NB4 (cell line): ENCODE measurements at regions not wholly inside any gene's neighbourhood (a gene's known extent, or its start where the extent isn't known, plus 50 kb on each side); places are given as distances from the start of the nearest gene placed in this dataset.

Source experiments
- CTCF ChIP-seq: IDR thresholded peaks from one replicate; pipeline ENCODE4 v1.5.1; 2012; ENCODE audit warnings: low read depth, low read length
- POLR2A ChIP-seq: IDR thresholded peaks from 2 replicates; pipeline ENCODE4 v1.6.1; 2011; ENCODE audit warnings: mild to moderate bottlenecking; ENCODE audit not compliant: insufficient read length; ENCODE audit errors: extremely low read depth

- TF ChIP-seq CTCF (no peak), POLR2A (no peak)
Observed at GRCh38 chr10:108439397-108439796, 1274.9 kb upstream of the SORCS1 start.
